Vagina (tissue), 2 donors: ENCODE measurements at regions not wholly inside any gene's neighbourhood (a gene's known extent, or its start where the extent isn't known, plus 50 kb on each side); places are given as distances from the start of the nearest gene placed in this dataset.

Experiments
- DNase-seq, 2 donors: peaks; one replicate each; pipeline ENCODE4 v3.0.0-alpha.2; 2017; ENCODE audit errors: extremely low spot score in 2 of 2
- H3K27ac ChIP-seq: fragments of 200-600 bp; sonication (generic); one replicate; pipeline ENCODE4 v1.5.1; 2019
- H3K27me3 ChIP-seq: fragments of 200-600 bp; sonication (generic); one replicate; pipeline ENCODE4 v1.5.1; 2019
- H3K36me3 ChIP-seq, 2 donors: fragments of 200-600 bp; sonication (generic); one replicate each; pipeline ENCODE4 v1.5.1; 2017 to 2019
- H3K4me1 ChIP-seq: fragments of 200-600 bp; sonication (generic); one replicate; pipeline ENCODE4 v1.5.1; 2019
- H3K4me3 ChIP-seq, 2 donors: fragments of 200-600 bp; sonication (generic); 1 replicate in 1 of 2; 2 replicates in 1 of 2; pipeline ENCODE4 v1.5.1; 2016 to 2019
- H3K9me3 ChIP-seq: fragments of 200-600 bp; sonication (generic); one replicate; pipeline ENCODE4 v1.5.1; 2019
- CTCF ChIP-seq, 3 experiments: fragments of 450-650 bp in 2 of 3; fragments of 200-600 bp in 1 of 3; sonication (generic) in 1 of 3; IDR thresholded peaks; one replicate each; pipeline ENCODE4 v1.5.1; 2017 to 2019; ENCODE audit warnings: antibody characterized with exemption in 3 of 3, mild to moderate bottlenecking in 2 of 3, moderate library complexity in 2 of 3
- POLR2A ChIP-seq, 2 donors: fragments of 450-650 bp; IDR thresholded peaks; one replicate each; pipeline ENCODE4 v1.6.1; 2017; ENCODE audit warnings: antibody characterized with exemption in 2 of 2, mild to moderate bottlenecking in 2 of 2, moderate library complexity in 2 of 2
- POLR2AphosphoS5 ChIP-seq, 2 donors: sonication (generic); formaldehyde crosslinking; IDR thresholded peaks; one replicate each; pipeline ENCODE4 v1.9.0; 2017; ENCODE audit warnings: antibody characterized with exemption in 2 of 2, mild to moderate bottlenecking in 2 of 2, low read depth in 1 of 2; ENCODE audit not compliant: insufficient read depth in 1 of 2
- intact Hi-C: fragments of 100-400 bp; cut with DNase I; formaldehyde crosslinking; loops from one replicate; pipeline ENCODE4 v1.15.1; 2023

DNA sequence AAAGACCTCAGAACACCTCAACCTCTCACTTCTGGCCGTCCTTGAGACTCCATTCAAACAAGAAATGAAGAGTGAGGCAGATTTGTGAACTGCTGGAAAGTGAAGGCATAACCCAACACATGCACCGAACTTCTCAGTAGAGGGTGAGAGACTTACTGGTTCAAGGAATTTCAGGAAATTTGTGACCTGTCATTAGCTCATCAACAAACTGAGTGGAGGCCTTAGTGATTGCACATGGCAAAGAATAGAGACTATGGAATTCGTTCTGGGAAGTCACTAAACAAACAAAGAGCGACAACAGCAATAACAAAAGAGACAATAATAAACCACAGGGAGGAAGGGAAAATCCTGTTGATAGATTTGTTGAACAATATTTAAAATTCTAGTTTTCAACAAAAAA lies 125.0 kb upstream of the AKR1E2 start:
- intact Hi-C loops, result no loop called here
- Histone ChIP-seq H3K4me3 (no peak overlapping the region), H3K27ac (no peak overlapping the region), H3K36me3 (no peaks in the 10 kb centered on the region), H3K9me3 (no peaks in the 10 kb centered on the region), H3K27me3 (no peaks in the 10 kb centered on the region), H3K4me1 (no peaks in the 10 kb centered on the region)
- TF ChIP-seq CTCF (IDR thresholded peaks at IDR 0.05) (no peak), POLR2AphosphoS5 (IDR thresholded peaks at IDR 0.05; ENCODE audit: insufficient read depth in 1 of 2, low read depth in 1 of 2) (no peak), POLR2A (IDR thresholded peaks at IDR 0.05) (no peak)
- DNase-seq, result no peak

- Histone ChIP-seq H3K27ac (no peak overlapping the region), H3K4me1 (no peaks in the 10 kb centered on the region), H3K9me3 (no peaks in the 10 kb centered on the region), H3K27me3 (no peaks in the 10 kb centered on the region), H3K36me3 (no peaks in the 10 kb centered on the region), H3K4me3 (no peak overlapping the region)
- no peak for TF ChIP-seq POLR2A (IDR thresholded peaks at IDR 0.05)
- TF ChIP-seq POLR2AphosphoS5 (IDR thresholded peaks at IDR 0.05; ENCODE audit: insufficient read depth in 1 of 2, low read depth in 1 of 2), result no peak
- no peak for TF ChIP-seq CTCF (IDR thresholded peaks at IDR 0.05)
- DNase-seq, result no peak
- intact Hi-C loops, result no loop called here
Observed at GRCh38 chr10:4699950-4700730, 125.9 kb upstream of the AKR1E2 start.

DNA sequence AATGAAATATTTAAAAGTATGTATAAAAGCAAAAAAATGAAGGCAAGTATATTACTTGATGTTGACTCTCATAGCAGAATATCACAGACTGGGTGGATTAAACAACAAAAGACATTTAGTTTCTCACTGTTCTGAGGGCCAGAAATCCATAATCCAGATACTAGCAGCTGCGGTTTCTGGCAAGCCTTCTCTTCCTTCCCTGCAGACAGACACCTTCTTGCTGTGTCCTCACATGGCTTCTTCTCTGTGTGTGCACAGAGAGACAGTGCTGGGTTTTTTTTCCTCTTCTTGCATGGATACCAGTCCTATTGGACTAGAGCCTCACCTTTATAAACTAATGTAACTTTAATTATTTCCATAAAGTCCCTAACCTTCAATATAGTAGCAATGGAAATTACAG lies 127.9 kb upstream of the AKR1E2 start:
- Histone ChIP-seq H3K4me3 (no peak overlapping the region), H3K36me3 (no peaks in the 10 kb centered on the region), H3K27me3 (no peaks in the 10 kb centered on the region), H3K9me3 (no peaks in the 10 kb centered on the region), H3K4me1 (no peaks in the 10 kb centered on the region), H3K27ac (no peak overlapping the region)
- intact Hi-C loops, result no loop called here
- DNase-seq, result no peak
- TF ChIP-seq CTCF (IDR thresholded peaks at IDR 0.05) (no peak), POLR2A (IDR thresholded peaks at IDR 0.05) (no peak), POLR2AphosphoS5 (IDR thresholded peaks at IDR 0.05; ENCODE audit: insufficient read depth in 1 of 2, low read depth in 1 of 2) (no peak)

DNA sequence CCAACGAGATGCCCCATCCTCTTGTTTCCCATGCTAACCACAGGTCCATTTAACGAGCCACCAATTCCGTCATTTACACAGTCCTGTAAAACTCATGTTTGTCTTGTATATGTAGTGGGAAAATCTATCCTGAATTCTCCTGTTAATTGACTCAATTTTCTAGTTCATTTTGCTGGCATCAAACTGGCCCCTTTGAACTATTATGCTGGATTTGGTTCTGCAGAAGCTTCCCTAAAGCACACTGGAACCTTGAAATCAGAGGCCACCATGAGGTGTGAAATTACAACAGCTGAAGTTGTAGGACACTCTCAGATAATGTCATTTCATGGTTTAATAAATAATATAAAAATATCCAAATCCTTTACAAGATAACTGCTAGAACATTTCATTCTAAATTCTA lies 129.8 kb upstream of the AKR1E2 start:
- no peak for TF ChIP-seq CTCF (IDR thresholded peaks at IDR 0.05)
- TF ChIP-seq POLR2AphosphoS5 (IDR thresholded peaks at IDR 0.05; ENCODE audit: insufficient read depth in 1 of 2, low read depth in 1 of 2), result no peak
- TF ChIP-seq POLR2A (IDR thresholded peaks at IDR 0.05), result no peak
- DNase-seq, result no peak
- Histone ChIP-seq H3K27me3 (no peaks in the 10 kb centered on the region), H3K4me1 (peaks cover 6% of the 10 kb centered on the region), H3K27ac (no peak overlapping the region), H3K4me3 (no peak overlapping the region), H3K36me3 (no peaks in the 10 kb centered on the region), H3K9me3 (no peaks in the 10 kb centered on the region)
- intact Hi-C loops, result no loop called here

GRCh38 chr10:4693967-4694366 lies 132.0 kb upstream of the AKR1E2 start:
- no peak for DNase-seq
- H3K9me3 ChIP-seq, result no peaks in the 10 kb centered on the region
- intact Hi-C loops, result no loop called here
- H3K36me3 ChIP-seq, result no peaks in the 10 kb centered on the region
- peaks cover 6% of the 10 kb centered on the region for H3K4me1 ChIP-seq
- H3K4me3 ChIP-seq, result no peak overlapping the region
- TF ChIP-seq POLR2AphosphoS5 (IDR thresholded peaks at IDR 0.05; ENCODE audit: insufficient read depth in 1 of 2, low read depth in 1 of 2) (no peak), CTCF (IDR thresholded peaks at IDR 0.05) (no peak), POLR2A (IDR thresholded peaks at IDR 0.05) (no peak)
- H3K27ac ChIP-seq, result no peak overlapping the region
- no peaks in the 10 kb centered on the region for H3K27me3 ChIP-seq
